ENCODE measurements at regions not wholly inside any gene's neighbourhood (a gene's known extent, or its start where the extent isn't known, plus 50 kb on each side); places are given as distances from the start of the nearest gene placed in this dataset.

DNA sequence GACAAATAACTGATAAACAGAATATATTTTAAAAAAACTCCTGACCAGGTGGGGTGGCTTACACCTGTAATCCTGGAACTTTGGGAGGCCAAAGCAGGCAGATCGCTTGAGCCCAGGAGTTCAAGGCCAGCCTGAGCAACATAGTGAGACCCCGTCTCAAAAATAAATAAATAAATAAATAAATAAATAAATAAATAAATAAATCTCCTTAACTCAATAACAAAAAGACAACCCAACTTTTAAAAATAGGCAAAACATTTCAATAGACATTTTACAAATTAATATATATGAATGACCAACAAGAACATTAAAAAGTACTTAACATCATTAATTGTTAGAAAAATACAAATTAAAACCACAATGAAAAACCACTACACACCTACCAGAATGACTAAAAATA, 56.2 kb upstream of the CAPRIN2 start:
- Mint-ChIP-seq H3K36me3 (ENCODE audit: low read depth) (peaks cover 3% of the 10 kb centered on the region), H3K27me3 (ENCODE audit: low read depth) (no peaks in the 10 kb centered on the region), H3K9me3 (peaks cover 6% of the 10 kb centered on the region), H3K4me3 (no peak overlapping the region), H3K4me1 (peaks cover 4% of the 10 kb centered on the region), H3K27ac (ENCODE audit: unreplicated experiment) (no peak overlapping the region)
- DNase-seq (ENCODE audit: low read depth, low spot score) = no peak
- TF ChIP-seq, protein P1, sequence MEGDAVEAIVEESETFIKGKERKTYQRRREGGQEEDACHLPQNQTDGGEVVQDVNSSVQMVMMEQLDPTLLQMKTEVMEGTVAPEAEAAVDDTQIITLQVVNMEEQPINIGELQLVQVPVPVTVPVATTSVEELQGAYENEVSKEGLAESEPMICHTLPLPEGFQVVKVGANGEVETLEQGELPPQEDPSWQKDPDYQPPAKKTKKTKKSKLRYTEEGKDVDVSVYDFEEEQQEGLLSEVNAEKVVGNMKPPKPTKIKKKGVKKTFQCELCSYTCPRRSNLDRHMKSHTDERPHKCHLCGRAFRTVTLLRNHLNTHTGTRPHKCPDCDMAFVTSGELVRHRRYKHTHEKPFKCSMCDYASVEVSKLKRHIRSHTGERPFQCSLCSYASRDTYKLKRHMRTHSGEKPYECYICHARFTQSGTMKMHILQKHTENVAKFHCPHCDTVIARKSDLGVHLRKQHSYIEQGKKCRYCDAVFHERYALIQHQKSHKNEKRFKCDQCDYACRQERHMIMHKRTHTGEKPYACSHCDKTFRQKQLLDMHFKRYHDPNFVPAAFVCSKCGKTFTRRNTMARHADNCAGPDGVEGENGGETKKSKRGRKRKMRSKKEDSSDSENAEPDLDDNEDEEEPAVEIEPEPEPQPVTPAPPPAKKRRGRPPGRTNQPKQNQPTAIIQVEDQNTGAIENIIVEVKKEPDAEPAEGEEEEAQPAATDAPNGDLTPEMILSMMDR (conservative IDR thresholded peaks at IDR 0.05) = no peak

DNA sequence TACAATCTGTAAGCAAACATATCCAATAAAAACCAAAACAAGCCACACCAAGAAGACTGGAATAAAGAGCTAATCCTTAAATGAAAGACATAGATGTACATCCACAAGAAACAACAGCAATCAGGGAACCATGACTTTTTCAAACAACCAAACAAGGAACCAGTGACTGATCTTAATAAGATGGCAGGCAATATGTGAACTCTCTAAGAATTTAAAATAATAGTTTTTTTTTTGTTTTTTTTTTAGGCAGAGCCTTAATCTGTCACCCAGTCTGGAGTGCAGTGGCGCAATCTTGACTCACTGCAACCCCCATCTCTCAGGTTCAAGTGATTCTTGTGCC, 52.9 kb upstream of the CAPRIN2 start:
- no peak for DNase-seq (ENCODE audit: low read depth, low spot score)
- Mint-ChIP-seq H3K4me3 (no peak overlapping the region), H3K27me3 (ENCODE audit: low read depth) (no peaks in the 10 kb centered on the region), H3K36me3 (ENCODE audit: low read depth) (peaks cover 14% of the 10 kb centered on the region), H3K27ac (ENCODE audit: unreplicated experiment) (no peak overlapping the region), H3K9me3 (peaks cover 15% of the 10 kb centered on the region), H3K4me1 (peaks cover 4% of the 10 kb centered on the region)
- TF ChIP-seq, protein P1 (conservative IDR thresholded peaks at IDR 0.05) = peak; percentile 41

DNA sequence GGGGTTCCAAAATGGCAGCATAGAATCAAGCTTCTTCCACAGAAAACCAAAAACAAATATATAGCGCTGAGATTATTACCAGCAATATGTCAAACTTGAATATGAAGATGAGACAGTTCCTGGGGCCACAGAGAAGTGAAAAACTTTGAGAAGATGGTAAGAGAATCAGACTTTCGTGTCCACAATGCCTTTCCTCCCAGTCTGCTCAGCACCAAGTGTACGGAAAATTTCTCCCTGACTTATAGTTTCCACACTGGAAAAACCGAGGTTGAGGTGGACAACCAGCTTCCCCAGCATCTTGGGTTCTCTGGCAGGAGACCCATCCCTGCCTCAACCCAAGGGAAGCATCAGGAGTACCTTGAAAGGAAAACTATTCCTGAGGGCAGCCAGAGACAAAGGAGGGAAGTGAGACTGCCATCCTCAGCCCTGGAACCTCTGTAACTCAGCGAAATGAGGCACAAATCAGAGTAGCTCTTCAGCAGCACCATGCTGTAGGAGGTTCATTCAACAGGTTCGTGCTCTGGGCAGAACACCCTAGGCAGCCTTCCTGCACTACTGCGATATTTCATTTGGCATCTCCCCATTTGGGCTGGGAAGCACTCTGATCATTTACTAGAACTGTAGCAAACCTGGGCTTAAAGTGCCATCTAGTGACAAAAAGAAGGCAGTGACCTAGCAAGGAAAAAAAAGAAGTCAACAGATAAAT, 52.4 kb upstream of the CAPRIN2 start:
- H3K27me3 Mint-ChIP-seq (ENCODE audit: low read depth) = no peaks in the 10 kb centered on the region
- peaks cover 15% of the 10 kb centered on the region for H3K9me3 Mint-ChIP-seq
- no peak overlapping the region for H3K4me3 Mint-ChIP-seq
- H3K36me3 Mint-ChIP-seq (ENCODE audit: low read depth) = peaks cover 14% of the 10 kb centered on the region
- peaks cover 4% of the 10 kb centered on the region for H3K4me1 Mint-ChIP-seq
- no peak for DNase-seq (ENCODE audit: low read depth, low spot score)
- no peak overlapping the region for H3K27ac Mint-ChIP-seq (ENCODE audit: unreplicated experiment)
- TF ChIP-seq, protein P1 (conservative IDR thresholded peaks at IDR 0.05) = peak; percentile 99

DNA sequence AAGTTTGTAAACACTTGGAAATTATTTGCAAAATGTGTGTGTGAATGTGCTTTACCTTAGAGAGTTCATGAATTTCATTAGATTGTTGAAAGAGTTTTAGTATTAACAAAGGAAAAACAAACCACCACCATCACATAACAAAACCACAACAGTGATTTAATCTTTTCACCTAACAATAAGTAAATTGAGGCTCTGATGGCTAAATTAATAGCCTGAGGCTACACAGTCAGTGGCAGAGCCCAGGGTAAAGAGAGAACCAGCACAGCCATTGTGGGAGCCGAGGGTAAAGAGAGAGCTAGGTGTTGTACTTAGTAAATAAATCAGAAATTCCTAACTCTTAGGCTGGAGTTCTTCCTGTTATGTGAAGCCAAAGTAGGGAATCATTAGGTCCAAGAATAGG, 51.2 kb upstream of the CAPRIN2 start:
- no peak overlapping the region for H3K27ac Mint-ChIP-seq (ENCODE audit: unreplicated experiment)
- peaks cover 15% of the 10 kb centered on the region for H3K9me3 Mint-ChIP-seq
- no peaks in the 10 kb centered on the region for H3K27me3 Mint-ChIP-seq (ENCODE audit: low read depth)

More for the DNA sequence above, 51.2 kb upstream of the CAPRIN2 start:
- peaks cover 14% of the 10 kb centered on the region for H3K36me3 Mint-ChIP-seq (ENCODE audit: low read depth)
- TF ChIP-seq, protein P1 (conservative IDR thresholded peaks at IDR 0.05) = no peak
- peaks cover 4% of the 10 kb centered on the region for H3K4me1 Mint-ChIP-seq
- H3K4me3 Mint-ChIP-seq = no peak overlapping the region
- no peak for DNase-seq (ENCODE audit: low read depth, low spot score)

Measured in neural crest cell (in vitro differentiated cells).